Glutamatergic neuron (in vitro differentiated cells): ENCODE measurements at regions not wholly inside any gene's neighbourhood (a gene's known extent, or its start where the extent isn't known, plus 50 kb on each side); places are given as distances from the start of the nearest gene placed in this dataset.
"Not testable (repeated sequence)": the region's sequence is repeated elsewhere in the genome, so short reads cannot be mapped to it uniquely, and the experiment has no call there.

Source experiments
- DNase-seq: peaks from one replicate; pipeline ENCODE4 v3.0.0; 2022
- H3K27ac Mint-ChIP-seq: one replicate; pipeline ENCODE4 v1.8.0; 2020; ENCODE audit warnings: mild to moderate bottlenecking, mixed read lengths, inconsistent platforms; ENCODE audit not compliant: unreplicated experiment
- H3K27me3 Mint-ChIP-seq: one replicate; pipeline ENCODE4 v1.8.0; 2020; ENCODE audit warnings: mild to moderate bottlenecking, moderate library complexity, mixed read lengths, inconsistent platforms; ENCODE audit not compliant: unreplicated experiment
- H3K36me3 Mint-ChIP-seq: one replicate; pipeline ENCODE4 v1.8.0; 2020; ENCODE audit warnings: mild to moderate bottlenecking, mixed read lengths, inconsistent platforms; ENCODE audit not compliant: unreplicated experiment
- H3K4me1 Mint-ChIP-seq: one replicate; pipeline ENCODE4 v1.8.0; 2020; ENCODE audit warnings: mild to moderate bottlenecking, low read depth, mixed read lengths, inconsistent platforms; ENCODE audit not compliant: unreplicated experiment
- H3K4me3 Mint-ChIP-seq: one replicate; pipeline ENCODE4 v1.8.0; 2020; ENCODE audit warnings: mild to moderate bottlenecking, mixed read lengths, inconsistent platforms; ENCODE audit not compliant: unreplicated experiment
- H3K9me3 Mint-ChIP-seq: one replicate; pipeline ENCODE4 v1.8.0; 2020; ENCODE audit warnings: mild to moderate bottlenecking, moderate library complexity, mixed read lengths, inconsistent platforms; ENCODE audit not compliant: unreplicated experiment
- TF ChIP-seq, protein P1 (sequence below): fragments of 200-600 bp; sonication (generic); IDR thresholded peaks from one replicate; pipeline ENCODE4 v1.5.0; 2021; ENCODE audit not compliant: partially characterized antibody, unreplicated experiment

DNA sequence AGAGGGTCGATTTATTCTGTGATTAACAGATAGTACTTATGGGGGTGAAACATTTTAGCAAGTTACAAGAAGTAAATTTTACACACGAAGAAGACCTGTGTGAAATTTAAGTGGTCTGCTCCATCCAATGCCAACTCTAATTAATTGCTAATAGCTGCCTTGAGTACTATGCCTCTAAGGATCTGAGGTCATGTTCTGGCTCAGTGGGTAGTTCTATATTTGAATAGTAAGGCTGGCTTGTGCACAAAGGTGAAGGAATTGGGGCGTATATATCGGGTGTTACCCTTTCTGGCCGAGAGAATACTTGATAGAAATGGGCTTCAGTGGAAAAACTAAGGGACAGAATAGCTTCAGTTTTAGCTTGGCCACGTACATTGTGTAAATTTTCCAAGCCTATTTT, 345.2 kb upstream of the ANKRD30A start:
- no peaks in the 10 kb centered on the region for H3K27me3 Mint-ChIP-seq
- no peak overlapping the region for H3K27ac Mint-ChIP-seq
- H3K4me3 Mint-ChIP-seq: no peak overlapping the region
- peaks cover 3% of the 10 kb centered on the region for H3K4me1 Mint-ChIP-seq
- no peaks in the 10 kb centered on the region for H3K9me3 Mint-ChIP-seq
- no peaks in the 10 kb centered on the region for H3K36me3 Mint-ChIP-seq
- TF ChIP-seq, protein P1, sequence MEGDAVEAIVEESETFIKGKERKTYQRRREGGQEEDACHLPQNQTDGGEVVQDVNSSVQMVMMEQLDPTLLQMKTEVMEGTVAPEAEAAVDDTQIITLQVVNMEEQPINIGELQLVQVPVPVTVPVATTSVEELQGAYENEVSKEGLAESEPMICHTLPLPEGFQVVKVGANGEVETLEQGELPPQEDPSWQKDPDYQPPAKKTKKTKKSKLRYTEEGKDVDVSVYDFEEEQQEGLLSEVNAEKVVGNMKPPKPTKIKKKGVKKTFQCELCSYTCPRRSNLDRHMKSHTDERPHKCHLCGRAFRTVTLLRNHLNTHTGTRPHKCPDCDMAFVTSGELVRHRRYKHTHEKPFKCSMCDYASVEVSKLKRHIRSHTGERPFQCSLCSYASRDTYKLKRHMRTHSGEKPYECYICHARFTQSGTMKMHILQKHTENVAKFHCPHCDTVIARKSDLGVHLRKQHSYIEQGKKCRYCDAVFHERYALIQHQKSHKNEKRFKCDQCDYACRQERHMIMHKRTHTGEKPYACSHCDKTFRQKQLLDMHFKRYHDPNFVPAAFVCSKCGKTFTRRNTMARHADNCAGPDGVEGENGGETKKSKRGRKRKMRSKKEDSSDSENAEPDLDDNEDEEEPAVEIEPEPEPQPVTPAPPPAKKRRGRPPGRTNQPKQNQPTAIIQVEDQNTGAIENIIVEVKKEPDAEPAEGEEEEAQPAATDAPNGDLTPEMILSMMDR: no peak
- no peak for DNase-seq

DNA sequence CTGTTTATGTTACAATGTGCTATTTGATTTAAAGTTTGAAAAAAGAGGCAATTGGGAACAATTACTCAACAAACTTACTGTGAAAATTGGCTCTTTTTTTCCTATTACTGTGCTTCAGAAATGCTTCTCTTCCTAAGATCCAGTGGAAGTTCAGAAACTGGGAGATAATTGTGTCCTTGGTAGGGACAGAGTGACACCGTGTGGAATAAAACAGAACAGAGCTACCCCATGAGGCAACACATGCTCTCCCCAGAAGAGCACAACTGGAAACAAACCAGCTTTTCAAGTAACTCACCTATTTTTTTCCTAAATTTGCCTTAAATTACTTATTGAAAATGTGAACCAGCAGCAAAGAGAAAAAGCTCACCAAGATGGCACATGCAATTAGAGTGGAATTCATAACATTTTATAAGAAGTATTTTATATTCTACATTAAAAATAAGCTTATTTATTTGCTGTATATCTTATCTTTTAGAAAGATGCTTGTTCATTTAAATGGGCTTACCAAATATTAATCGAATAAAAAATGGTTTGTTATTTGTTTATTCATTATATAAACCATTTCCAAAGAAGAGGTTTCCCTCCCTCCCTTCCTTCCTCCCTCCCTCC, 346.1 kb upstream of the ANKRD30A start:
- Mint-ChIP-seq H3K4me1 (peaks cover 3% of the 10 kb centered on the region), H3K27ac (no peak overlapping the region), H3K27me3 (no peaks in the 10 kb centered on the region), H3K4me3 (no peak overlapping the region), H3K9me3 (no peaks in the 10 kb centered on the region), H3K36me3 (no peaks in the 10 kb centered on the region)
- TF ChIP-seq, protein P1: peak; percentile 43
- DNase-seq: no peak

DNA sequence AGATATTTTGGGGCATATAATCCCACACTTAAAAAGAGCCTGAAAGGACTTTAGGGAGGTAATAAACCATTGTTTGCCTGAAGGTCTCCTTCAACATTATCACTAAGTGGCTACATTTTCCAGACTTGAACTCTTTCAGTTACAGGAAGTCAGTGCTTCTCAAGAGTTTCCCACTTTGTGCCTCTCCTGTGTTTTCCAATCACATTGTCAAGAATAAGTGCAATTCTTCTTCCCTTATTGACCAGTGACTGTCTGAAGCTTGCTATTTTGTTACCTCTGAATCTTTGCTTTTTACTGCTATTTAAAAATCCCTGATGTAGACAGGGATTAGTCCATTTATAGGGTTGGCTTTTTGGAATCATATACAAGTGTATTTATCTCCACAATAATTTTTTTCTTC, 346.7 kb upstream of the ANKRD30A start:
- TF ChIP-seq, protein P1: no peak
- no peaks in the 10 kb centered on the region for H3K36me3 Mint-ChIP-seq
- DNase-seq: no peak
- no peaks in the 10 kb centered on the region for H3K27me3 Mint-ChIP-seq
- H3K27ac Mint-ChIP-seq: no peak overlapping the region
- H3K4me3 Mint-ChIP-seq: no peak overlapping the region
- H3K4me1 Mint-ChIP-seq: peaks cover 3% of the 10 kb centered on the region
- no peaks in the 10 kb centered on the region for H3K9me3 Mint-ChIP-seq

DNA sequence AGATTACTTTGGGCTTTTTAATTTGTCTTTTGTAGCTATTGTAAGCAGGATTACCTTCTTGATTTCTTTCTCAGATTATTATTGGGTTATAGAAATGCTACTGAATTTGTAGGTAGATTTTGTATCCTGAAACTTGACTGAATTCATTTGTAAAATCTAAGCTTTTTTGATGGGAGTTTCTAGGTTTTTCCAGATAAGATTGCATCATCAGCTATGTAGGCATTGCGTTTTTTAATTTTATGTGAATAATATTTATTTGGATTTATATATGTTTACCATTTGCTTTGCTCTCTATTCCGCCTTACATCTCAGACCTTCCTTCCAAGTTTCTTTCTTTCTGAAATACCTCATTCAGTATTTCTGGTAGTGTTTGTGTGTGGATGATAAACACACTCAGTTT, 351.7 kb upstream of the ANKRD30A start:
- no peaks in the 10 kb centered on the region for H3K4me1 Mint-ChIP-seq
- H3K36me3 Mint-ChIP-seq: no peaks in the 10 kb centered on the region
- no peaks in the 10 kb centered on the region for H3K9me3 Mint-ChIP-seq
- no peak for DNase-seq
- no peak overlapping the region for H3K4me3 Mint-ChIP-seq
- TF ChIP-seq, protein P1: no peak
- H3K27me3 Mint-ChIP-seq: no peaks in the 10 kb centered on the region
- H3K27ac Mint-ChIP-seq: no peak overlapping the region

DNA sequence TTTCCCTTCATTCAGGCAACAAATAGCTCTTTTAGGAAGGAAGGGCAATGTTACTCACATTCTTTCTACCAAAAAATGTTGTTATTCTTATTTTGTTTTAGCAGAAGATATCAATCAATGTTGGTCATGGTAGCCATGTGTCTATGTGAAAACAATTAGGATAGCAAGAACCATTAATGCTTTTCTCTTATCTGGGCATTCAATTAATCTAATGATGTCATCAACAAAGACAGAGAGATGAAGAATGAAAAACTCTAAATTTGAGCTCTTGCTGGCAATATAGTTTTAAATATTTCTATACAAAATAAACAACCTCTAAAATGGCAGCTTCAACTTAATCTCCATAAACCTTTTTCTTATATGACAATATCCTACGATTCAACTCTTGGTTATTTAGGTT, 353.7 kb upstream of the ANKRD30A start:
- H3K36me3 Mint-ChIP-seq: no peaks in the 10 kb centered on the region
- no peaks in the 10 kb centered on the region for H3K27me3 Mint-ChIP-seq
- no peak overlapping the region for H3K4me3 Mint-ChIP-seq
- no peaks in the 10 kb centered on the region for H3K4me1 Mint-ChIP-seq
- H3K27ac Mint-ChIP-seq: no peak overlapping the region
- DNase-seq: no peak
- TF ChIP-seq, protein P1: no peak
- no peaks in the 10 kb centered on the region for H3K9me3 Mint-ChIP-seq

DNA sequence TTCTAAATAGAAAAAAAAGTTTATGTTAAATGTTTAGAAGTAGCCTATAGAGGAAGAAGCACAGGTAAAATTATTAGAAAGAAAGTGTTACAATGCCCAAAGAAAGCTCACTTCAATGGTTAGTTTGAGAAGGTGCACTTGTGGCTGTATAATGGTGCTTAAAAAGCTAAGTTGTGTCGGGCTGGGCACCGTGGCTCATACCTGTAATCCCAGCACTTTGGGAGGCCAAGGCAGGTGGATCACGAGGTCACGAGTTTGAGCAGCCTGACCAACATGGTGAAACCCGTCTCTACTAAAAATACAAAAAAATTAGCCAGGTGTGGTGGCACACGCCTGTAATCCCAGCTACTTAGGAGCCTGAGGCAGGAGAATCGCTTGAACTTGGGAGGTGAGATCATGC, 355.7 kb upstream of the ANKRD30A start:
- not testable (repeated sequence) for H3K27me3 Mint-ChIP-seq, H3K36me3 Mint-ChIP-seq, DNase-seq, H3K4me1 Mint-ChIP-seq, H3K4me3 Mint-ChIP-seq, H3K9me3 Mint-ChIP-seq, H3K27ac Mint-ChIP-seq
